ENCODE measurements at regions not wholly inside any gene's neighbourhood (a gene's known extent, or its start where the extent isn't known, plus 50 kb on each side); places are given as distances from the start of the nearest gene placed in this dataset.

GRCh38 chr6:165949324-165949723 lies 218.3 kb downstream of the TBXT start:
- Histone ChIP-seq H4K20me1 (ENCODE audit: insufficient read depth, low read length) (no peaks in the 10 kb centered on the region), H3K36me3 (ENCODE audit: insufficient read depth, low read length) (no peaks in the 10 kb centered on the region), H2AFZ (ENCODE audit: low read depth, low read length) (no peak overlapping the region), H3K4me3 (ENCODE audit: low read depth in 1 of 2, low read length in 2 of 2) (no peak overlapping the region), H3K79me2 (ENCODE audit: insufficient read depth, low read length) (no peaks in the 10 kb centered on the region), H3K9me3 (ENCODE audit: insufficient read depth, low read length, severe bottlenecking) (no peaks in the 10 kb centered on the region), H3K4me2 (ENCODE audit: insufficient read depth, low read length) (no peak overlapping the region), H3K27ac (ENCODE audit: low read length) (no peak overlapping the region), H3K9ac (ENCODE audit: low read depth, low read length) (no peak overlapping the region), H3K27me3 (ENCODE audit: insufficient read depth, low read length, poor library complexity) (no peaks in the 10 kb centered on the region), H3K4me1 (ENCODE audit: insufficient read depth, low read length) (no peaks in the 10 kb centered on the region)
- ATAC-seq (ENCODE audit: insufficient read depth, low read depth) (no peak), DNase-seq (no peak)
- TF ChIP-seq EZH2 (IDR thresholded peaks at IDR 0.05; ENCODE audit: borderline replicate concordance, low read depth, low read length, severe bottlenecking) (no peak), CTCF (IDR thresholded peaks at IDR 0.05; ENCODE audit: borderline replicate concordance, extremely low read depth, low read length, poor library complexity, severe bottlenecking) (no peak)

GRCh38 chr6:165944002-165944466 lies 223.6 kb downstream of the TBXT start:
- TF ChIP-seq CTCF (IDR thresholded peaks at IDR 0.05; ENCODE audit: borderline replicate concordance, extremely low read depth, low read length, poor library complexity, severe bottlenecking) (no peak), EZH2 (IDR thresholded peaks at IDR 0.05; ENCODE audit: borderline replicate concordance, low read depth, low read length, severe bottlenecking) (no peak)
- H3K27ac ChIP-seq (ENCODE audit: low read length) = no peak overlapping the region
- DNase-seq = no peak

GRCh38 chr6:165941786-165942185 lies 225.9 kb downstream of the TBXT start:
- Histone ChIP-seq H3K79me2 (ENCODE audit: insufficient read depth, low read length) (no peaks in the 10 kb centered on the region), H3K9ac (ENCODE audit: low read depth, low read length) (no peak overlapping the region), H3K4me2 (ENCODE audit: insufficient read depth, low read length) (no peak overlapping the region), H3K36me3 (ENCODE audit: insufficient read depth, low read length) (no peaks in the 10 kb centered on the region), H3K4me3 (ENCODE audit: low read depth in 1 of 2, low read length in 2 of 2) (no peak overlapping the region), H3K27me3 (ENCODE audit: insufficient read depth, low read length, poor library complexity) (no peaks in the 10 kb centered on the region), H3K9me3 (ENCODE audit: insufficient read depth, low read length, severe bottlenecking) (peaks cover 2% of the 10 kb centered on the region), H4K20me1 (ENCODE audit: insufficient read depth, low read length) (no peaks in the 10 kb centered on the region), H3K27ac (ENCODE audit: low read length) (no peak overlapping the region), H2AFZ (ENCODE audit: low read depth, low read length) (no peak overlapping the region), H3K4me1 (ENCODE audit: insufficient read depth, low read length) (no peaks in the 10 kb centered on the region)
- no peak for DNase-seq
- ATAC-seq (ENCODE audit: insufficient read depth, low read depth) = no peak
- TF ChIP-seq CTCF (IDR thresholded peaks at IDR 0.05; ENCODE audit: borderline replicate concordance, extremely low read depth, low read length, poor library complexity, severe bottlenecking) (no peak), EZH2 (IDR thresholded peaks at IDR 0.05; ENCODE audit: borderline replicate concordance, low read depth, low read length, severe bottlenecking) (no peak)

More at GRCh38 chr6:165944002-165944466, 223.6 kb downstream of the TBXT start:
- no peak overlapping the region for H3K4me3 ChIP-seq (ENCODE audit: low read depth in 1 of 2, low read length in 2 of 2)
- H4K20me1 ChIP-seq (ENCODE audit: insufficient read depth, low read length) = no peaks in the 10 kb centered on the region
- H3K9me3 ChIP-seq (ENCODE audit: insufficient read depth, low read length, severe bottlenecking) = peaks cover 2% of the 10 kb centered on the region
- no peak for ATAC-seq (ENCODE audit: insufficient read depth, low read depth)
- no peaks in the 10 kb centered on the region for H3K36me3 ChIP-seq (ENCODE audit: insufficient read depth, low read length)
- H3K4me2 ChIP-seq (ENCODE audit: insufficient read depth, low read length) = no peak overlapping the region
- H3K27me3 ChIP-seq (ENCODE audit: insufficient read depth, low read length, poor library complexity) = no peaks in the 10 kb centered on the region
- no peaks in the 10 kb centered on the region for H3K4me1 ChIP-seq (ENCODE audit: insufficient read depth, low read length)
- H2AFZ ChIP-seq (ENCODE audit: low read depth, low read length) = no peak overlapping the region
- H3K9ac ChIP-seq (ENCODE audit: low read depth, low read length) = no peak overlapping the region
- H3K79me2 ChIP-seq (ENCODE audit: insufficient read depth, low read length) = no peaks in the 10 kb centered on the region

Measured in DND-41 (cell line).